ENCODE measurements at regions not wholly inside any gene's neighbourhood (a gene's known extent, or its start where the extent isn't known, plus 50 kb on each side); places are given as distances from the start of the nearest gene placed in this dataset.

DNA sequence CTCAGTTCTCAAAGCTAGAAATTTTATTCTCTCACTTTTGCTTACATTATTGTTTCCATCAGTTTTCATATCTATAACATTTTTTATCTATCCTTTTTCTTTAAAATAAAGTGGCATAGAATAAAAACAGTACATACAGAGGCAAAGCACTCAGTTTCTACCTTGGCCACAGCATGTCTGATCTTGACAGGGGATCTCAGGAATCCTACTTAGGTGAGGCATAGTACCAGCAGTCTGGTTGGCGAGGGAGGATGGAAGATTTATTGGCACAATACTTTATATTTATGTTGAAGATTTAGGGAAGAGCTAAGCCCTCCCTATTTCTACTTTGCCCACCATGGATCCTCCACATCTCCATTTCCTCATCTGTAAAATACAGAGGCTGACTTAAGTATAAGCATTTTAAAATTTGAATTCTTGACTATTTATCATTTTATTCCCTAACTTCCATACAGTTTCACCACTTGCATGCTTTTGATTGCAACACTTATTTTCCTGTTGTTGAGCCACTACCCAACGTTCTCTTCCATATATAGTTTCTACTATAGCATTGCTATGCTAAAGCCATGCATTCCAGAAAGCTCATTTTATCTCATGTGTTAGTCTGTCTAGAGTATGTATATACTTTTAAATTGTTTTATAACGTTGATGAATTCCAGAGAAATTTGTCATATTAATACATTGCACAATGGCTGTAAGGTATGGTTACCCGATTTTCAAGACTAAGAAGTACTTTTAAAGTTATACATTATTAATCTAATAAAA, 506.7 kb downstream of the KCTD12 start:
- Histone ChIP-seq H3K18ac (ENCODE audit: extremely low read depth, low read length) (no peak overlapping the region), H4K20me1 (replicated peaks in 1 of 2; ENCODE audit: control insufficient read depth in 1 of 2, insufficient read depth in 2 of 2, low read length in 2 of 2) (no peaks in the 10 kb centered on the region), H2BK15ac (ENCODE audit: low read length) (no peak overlapping the region), H2BK12ac (ENCODE audit: low read depth, low read length) (no peak overlapping the region), H3K56ac (replicated peaks; ENCODE audit: insufficient read length, low read depth, low read length) (no peak overlapping the region), H2BK20ac (ENCODE audit: low read length) (no peak overlapping the region), H4K8ac (ENCODE audit: extremely low read depth, insufficient read depth, low read length) (no peak overlapping the region), H3K36me3 (ENCODE audit: control insufficient read depth in 2 of 4, insufficient read depth in 4 of 4, low read length in 3 of 4) (no peaks in the 10 kb centered on the region), H3K23me2 (ENCODE audit: low read depth, low read length) (no peaks in the 10 kb centered on the region), H3K79me2 (ENCODE audit: control insufficient read depth in 1 of 2, insufficient read depth in 2 of 2, low read length in 2 of 2) (no peaks in the 10 kb centered on the region), H4K5ac (ENCODE audit: insufficient read length, low read depth, low read length) (no peak overlapping the region), H3K27me3 (replicated peaks in 1 of 4; ENCODE audit: control insufficient read depth in 3 of 4, extremely low read depth in 1 of 4, insufficient read depth in 3 of 4, low read length in 3 of 4) (no peaks in the 10 kb centered on the region), H3K23ac (ENCODE audit: insufficient read length) (no peak overlapping the region), H3K27ac (ENCODE audit: low read depth, low read length) (no peak overlapping the region), H3K4ac (replicated peaks; ENCODE audit: insufficient read length, low read depth, low read length) (no peak overlapping the region), H3K4me3 (ENCODE audit: extremely low read depth in 1 of 4, insufficient read depth in 2 of 4, low read depth in 3 of 4, low read length in 4 of 4) (no peak overlapping the region), H2AK5ac (ENCODE audit: low read depth, low read length) (no peak overlapping the region), H3K79me1 (ENCODE audit: low read depth, low read length) (no peaks in the 10 kb centered on the region), H3K4me2 (ENCODE audit: insufficient read depth in 1 of 2, low read depth in 2 of 2, low read length in 2 of 2) (no peak overlapping the region), H4K91ac (replicated peaks; ENCODE audit: insufficient read length, low read length) (no peak overlapping the region), H2BK120ac (replicated peaks; ENCODE audit: low read depth, low read length) (no peak overlapping the region), H3K9me3 (ENCODE audit: insufficient read depth in 2 of 2, low read depth in 1 of 2, low read length in 1 of 2) (no peaks in the 10 kb centered on the region), H3K4me1 (replicated peaks in 1 of 4; ENCODE audit: control insufficient read depth in 3 of 4, insufficient read depth in 4 of 4, low read length in 3 of 4) (no peaks in the 10 kb centered on the region), H3K14ac (ENCODE audit: insufficient read length) (no peak overlapping the region), H3K9ac (replicated peaks in 1 of 4; ENCODE audit: extremely low read depth in 1 of 4, low read depth in 3 of 4, low read length in 3 of 4) (no peak overlapping the region), H2BK5ac (ENCODE audit: low read depth, low read length) (no peak overlapping the region), H2AFZ (ENCODE audit: low read length) (no peak overlapping the region)
- DNase-seq (ENCODE audit: low read depth in 1 of 2, low spot score in 2 of 2) (no peak), FAIRE-seq (no peak)
- 92% methylated on average over 4 of the region's 4 CpGs; no CpG with 5 or more reads in 1 of the 2 experiments for WGBS, 2 experiments (ENCODE audit: extremely low coverage in 1 of 2, insufficient coverage in 1 of 2, insufficient read length in 1 of 2, insufficient replicate concordance in 2 of 2, low coverage in 1 of 2, low lambda C conversion rate in 2 of 2, missing lambda C conversion rate in 1 of 2)
- ChIA-PET CTCF (ENCODE audit: partially characterized antibody) (interaction anchor here (0.5 kb wide), 1 partner anchor 27 kb away, joined by 3 read pairs; no protein-coding TSS in a partner anchor), POLR2A (ENCODE audit: partially characterized antibody) (no interaction called here)
- TF ChIP-seq, protein P1, sequence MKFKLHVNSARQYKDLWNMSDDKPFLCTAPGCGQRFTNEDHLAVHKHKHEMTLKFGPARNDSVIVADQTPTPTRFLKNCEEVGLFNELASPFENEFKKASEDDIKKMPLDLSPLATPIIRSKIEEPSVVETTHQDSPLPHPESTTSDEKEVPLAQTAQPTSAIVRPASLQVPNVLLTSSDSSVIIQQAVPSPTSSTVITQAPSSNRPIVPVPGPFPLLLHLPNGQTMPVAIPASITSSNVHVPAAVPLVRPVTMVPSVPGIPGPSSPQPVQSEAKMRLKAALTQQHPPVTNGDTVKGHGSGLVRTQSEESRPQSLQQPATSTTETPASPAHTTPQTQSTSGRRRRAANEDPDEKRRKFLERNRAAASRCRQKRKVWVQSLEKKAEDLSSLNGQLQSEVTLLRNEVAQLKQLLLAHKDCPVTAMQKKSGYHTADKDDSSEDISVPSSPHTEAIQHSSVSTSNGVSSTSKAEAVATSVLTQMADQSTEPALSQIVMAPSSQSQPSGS (IDR thresholded peaks at IDR 0.05; ENCODE audit: low read length) = no peak
- TF ChIP-seq SAP30 (IDR thresholded peaks at IDR 0.05; ENCODE audit: insufficient read depth, insufficient replicate concordance, low read length) = no peak
- TF ChIP-seq ASH2L (IDR thresholded peaks at IDR 0.05; ENCODE audit: low read length) = no peak

Measured in H1 (cell line).